ENCODE measurements at regions not wholly inside any gene's neighbourhood (a gene's known extent, or its start where the extent isn't known, plus 50 kb on each side); places are given as distances from the start of the nearest gene placed in this dataset.
"Not testable (repeated sequence)": the region's sequence is repeated elsewhere in the genome, so short reads cannot be mapped to it uniquely, and the experiment has no call there.

DNA sequence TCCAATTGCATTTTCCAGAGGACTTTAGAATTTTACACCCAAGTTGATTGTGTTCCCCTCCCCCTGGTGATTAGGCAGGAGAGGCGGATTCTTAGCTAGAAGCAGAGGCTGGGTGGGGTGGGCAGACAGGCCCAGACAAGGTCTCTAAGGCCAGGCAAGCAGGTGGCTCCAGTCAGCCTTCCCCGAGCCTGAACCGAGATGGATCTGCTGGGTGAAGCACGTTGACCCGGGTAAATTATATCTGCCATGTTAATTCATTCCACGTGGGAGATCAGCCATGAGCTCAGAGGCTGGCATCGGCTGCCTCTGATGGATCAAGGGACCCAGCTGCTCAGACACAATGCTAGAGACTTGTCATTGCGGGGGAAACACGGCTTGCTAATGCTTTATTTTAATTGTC, 159.5 kb upstream of the MAFB start:
- DNase-seq (ENCODE audit: low read depth in 3 of 3, low spot score in 2 of 3), result peak in 1 of 3 donors; percentile 45

DNA sequence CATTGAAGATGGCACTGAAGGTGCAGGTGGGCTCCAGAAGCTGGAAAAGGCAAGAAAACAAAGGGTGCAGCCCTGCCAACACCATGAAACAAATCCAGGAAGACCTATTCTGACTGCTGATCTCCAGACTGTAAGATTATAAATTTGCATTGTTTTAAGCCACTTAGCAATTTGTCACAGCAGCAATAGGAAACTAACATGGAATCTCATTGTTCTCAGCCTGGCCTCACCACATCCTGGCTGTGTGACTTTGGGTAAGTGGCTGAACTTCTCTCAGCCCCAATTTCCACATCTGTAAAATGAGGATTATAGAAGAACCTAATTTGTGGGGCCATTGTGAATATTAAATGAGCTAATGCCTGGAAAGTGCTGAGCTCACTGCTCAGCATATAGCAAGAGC, 160.4 kb upstream of the MAFB start:
- no peak for DNase-seq (ENCODE audit: low read depth in 3 of 3, low spot score in 2 of 3)

DNA sequence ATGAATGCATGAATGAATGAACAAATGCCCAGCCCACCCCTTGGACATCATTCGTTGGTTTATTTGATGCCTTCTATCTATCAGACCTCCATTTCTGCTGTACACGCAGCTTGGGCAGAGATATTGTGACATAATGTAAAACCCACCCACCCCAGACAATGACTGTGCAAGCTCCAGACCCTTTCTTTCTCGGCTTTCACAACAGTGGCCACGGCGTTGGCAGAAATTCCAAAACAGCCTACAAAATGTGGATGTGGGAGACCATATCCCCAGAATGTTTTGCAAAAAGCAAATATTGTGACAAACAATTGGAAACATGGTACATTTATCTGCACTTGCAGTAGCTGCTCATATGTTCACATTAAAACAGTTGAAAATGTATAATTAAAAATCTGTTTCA, 162.0 kb upstream of the MAFB start:
- no peak for DNase-seq (ENCODE audit: low read depth in 3 of 3, low spot score in 2 of 3)

DNA sequence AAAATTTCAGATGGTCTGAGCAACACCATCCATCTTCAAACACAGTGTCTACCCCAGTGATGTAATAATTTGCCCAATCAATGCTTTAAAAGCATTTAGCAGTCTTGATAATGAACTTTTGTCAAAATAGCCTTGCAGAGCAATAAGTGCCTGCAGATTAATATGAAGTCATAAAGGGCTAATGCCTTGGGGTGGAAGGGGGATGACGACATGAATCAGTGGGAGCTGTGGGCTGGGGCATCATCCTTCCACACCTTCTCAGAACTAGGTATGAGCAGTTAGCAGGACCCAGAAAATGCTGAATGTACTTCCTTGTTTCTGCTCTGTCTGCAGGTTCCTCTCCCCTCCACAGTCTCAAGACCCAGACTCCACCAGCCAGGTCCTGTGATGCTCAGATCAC, 166.2 kb upstream of the MAFB start:
- no peak for DNase-seq (ENCODE audit: low read depth in 3 of 3, low spot score in 2 of 3)

DNA sequence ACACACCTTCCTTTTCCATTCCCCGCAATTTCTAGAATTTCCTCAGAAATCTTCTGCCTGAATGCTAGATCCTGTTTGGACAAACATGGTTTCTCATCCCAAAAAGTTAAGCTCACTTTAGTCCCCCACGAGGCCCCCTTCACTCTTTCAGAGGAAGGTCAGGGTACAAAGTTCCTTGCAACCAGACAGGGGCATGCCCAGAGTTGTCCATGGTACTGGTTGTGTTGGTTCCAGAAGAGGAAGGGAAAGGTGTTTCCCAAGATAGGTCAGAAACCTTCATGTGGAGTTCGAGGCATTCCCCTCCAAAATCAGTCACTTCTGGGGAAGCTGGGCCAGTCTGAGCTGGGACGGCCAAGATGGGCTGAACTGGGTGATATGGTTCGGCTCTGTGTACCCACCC, 167.6 kb upstream of the MAFB start:
- no peak for DNase-seq (ENCODE audit: low read depth in 3 of 3, low spot score in 2 of 3)

DNA sequence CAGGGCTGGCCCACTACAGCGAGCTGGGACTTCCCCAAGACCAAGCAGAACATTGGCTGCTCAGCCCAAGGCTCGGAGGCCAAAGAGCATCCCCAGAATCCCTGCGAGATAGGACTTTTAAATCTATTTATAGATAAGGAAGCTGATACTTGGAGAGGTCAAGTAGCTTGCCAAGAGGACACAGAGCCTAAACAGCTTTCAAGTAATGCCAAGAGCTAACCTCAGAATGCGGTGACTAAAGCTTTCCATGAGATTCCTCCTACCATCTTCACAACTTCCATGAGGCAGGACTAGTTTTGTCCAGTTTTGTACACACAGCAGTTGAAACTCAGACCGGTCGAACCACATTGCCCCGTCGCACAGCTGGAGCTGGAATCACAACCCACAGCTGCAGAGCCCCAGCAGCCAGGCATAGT, 168.1 kb upstream of the TOP1 start:
- no peak for DNase-seq (ENCODE audit: low read depth in 3 of 3, low spot score in 2 of 3)

DNA sequence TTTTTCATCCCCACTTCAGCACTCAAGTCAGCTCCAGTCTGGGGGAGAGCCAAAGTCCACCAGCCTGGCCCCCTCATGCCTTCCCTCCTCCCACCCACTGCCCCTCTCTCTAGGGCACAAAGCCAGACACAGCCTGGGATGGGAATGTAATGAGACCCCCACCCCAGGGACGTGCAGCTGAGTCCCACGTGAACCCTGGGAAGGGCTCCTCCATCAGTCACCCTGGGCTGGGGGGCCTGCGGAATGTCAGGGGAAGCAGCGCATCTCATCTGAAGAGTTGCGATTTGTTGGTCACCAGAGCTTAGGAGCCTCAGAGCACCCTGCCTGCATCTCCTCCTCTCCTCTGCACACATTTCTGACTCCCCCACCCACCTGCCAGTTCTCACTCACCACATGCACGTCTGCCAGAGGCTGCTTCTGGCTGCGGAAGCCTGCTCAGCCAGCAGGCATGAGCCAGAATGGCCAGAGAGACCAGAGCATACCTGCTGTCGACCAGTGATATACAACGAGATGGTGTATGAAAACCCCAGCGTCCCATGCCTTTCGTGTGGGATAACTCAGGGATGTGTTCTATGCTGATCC, 167.1 kb upstream of the TOP1 start:
- no peak for DNase-seq (ENCODE audit: low read depth in 3 of 3, low spot score in 2 of 3)

DNA sequence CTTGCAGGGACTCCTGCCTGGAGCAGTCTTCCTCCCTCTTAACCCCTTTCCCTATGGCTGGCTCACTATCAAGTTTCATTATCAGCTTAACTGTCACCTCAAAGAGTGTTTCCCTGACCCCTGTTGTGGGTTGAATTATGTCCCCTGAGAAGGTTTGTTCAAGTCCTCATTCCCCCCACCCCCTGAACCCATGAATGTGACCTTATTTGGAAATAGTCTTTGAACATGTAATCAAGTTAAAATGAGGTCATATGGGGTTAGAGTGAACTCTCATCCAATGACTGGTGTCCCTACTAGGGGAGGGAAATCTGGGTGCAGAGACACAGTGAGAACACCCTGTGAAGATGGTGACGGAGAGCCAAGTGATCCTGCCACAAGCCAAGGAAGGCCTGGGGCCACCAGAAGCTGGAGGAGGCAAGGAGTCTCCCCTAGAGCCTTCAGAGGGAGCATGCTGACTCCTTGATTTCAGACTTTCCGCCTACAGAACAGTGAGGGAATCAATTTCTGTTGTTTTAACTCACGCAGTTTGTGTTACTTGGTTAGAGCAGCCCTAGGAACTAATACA, 165.2 kb upstream of the TOP1 start:
- no peak for DNase-seq (ENCODE audit: low read depth in 3 of 3, low spot score in 2 of 3)

DNA sequence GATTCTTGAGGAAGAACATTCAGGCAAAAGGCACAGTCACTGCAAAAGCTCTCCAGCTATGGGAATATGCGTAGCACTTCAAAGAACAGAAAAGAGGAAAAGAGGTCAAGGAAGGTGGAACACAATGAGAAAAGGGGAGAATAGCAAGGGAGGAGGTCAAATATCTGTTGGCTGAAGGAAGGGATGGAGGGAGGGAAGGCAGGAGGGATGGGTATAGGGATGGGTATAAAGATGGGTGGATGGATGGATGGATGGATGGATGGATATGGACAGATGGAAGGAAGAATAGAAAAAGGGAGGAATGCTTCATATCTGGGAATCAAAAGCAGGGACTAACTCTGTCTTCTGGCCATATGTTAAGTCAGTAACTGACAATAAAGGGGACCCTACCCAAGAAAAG, 164.2 kb upstream of the TOP1 start:
- DNase-seq (ENCODE audit: low read depth in 3 of 3, low spot score in 2 of 3), result no peak

DNA sequence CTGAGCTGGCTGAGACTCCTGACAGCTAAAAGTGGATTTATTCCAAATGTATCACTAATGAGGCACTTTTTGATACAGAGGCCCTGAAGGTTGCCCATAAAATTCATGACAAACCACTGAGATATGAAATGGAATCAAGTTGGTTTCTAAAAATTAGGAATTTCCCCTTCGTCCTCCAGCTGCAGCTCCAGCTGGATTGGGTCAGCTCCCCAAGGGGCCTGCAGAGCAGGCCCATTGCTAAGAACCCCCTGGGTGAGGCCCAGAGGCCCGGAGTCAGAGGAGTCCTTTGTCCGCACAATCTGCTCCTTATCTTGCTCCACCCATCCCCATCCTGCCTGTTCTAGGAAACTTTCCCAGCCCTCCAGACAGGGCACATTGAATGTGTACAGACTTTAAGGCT, 163.5 kb upstream of the TOP1 start:
- DNase-seq (ENCODE audit: low read depth in 3 of 3, low spot score in 2 of 3), result no peak

DNA sequence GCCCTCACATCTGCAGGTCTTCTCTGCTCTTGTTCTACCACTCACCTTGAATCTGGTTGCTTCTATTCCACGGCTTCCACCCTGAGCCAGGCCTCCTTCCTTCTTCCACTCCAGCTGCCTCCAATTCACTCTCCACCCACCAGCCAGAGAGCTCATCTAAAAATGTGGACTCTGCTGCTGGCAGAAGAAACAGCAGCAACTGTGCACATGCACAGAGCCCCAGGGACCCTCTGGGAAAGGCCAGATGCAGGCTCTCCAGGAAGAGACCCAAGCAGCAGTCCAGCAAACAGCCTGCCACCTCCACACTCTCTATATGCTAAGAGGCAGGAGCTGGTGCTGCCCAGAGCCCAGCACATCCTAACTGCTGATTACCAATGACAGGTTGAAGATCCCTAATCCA, 162.6 kb upstream of the TOP1 start:
- no peak for DNase-seq (ENCODE audit: low read depth in 3 of 3, low spot score in 2 of 3)

DNA sequence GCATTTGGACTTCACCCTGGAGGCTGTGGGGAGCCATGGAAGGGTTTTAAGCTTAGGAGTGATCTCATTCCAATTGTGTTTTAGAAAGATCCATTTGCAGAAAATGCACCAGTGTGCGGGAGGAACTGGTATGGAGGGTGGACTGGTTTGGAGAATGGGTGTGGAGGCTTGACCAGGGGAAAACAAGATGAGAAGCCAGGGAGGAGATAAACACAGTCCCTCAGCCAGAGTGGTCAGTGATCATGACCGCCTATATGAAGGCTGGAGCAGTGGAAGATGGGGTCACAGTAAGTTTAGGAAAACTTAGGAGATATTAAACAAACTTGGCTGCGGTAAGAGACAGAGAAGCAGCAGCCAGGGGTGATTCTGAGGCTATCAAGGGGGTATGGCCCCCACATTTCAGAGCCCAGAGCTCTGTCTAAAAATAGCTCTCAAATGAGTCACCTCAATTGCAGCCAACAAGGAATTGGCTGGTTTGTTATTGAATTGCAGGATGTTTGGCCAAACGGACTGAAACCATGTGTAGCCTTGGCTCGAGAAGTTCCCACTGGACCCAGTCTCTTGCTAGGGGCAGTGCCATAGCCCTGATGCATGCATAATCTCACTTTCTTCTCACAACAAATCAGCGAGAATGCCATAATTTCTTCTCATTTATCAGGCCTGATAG, 159.9 kb upstream of the TOP1 start:
- DNase-seq (ENCODE audit: low read depth in 3 of 3, low spot score in 2 of 3), result no peak

DNA sequence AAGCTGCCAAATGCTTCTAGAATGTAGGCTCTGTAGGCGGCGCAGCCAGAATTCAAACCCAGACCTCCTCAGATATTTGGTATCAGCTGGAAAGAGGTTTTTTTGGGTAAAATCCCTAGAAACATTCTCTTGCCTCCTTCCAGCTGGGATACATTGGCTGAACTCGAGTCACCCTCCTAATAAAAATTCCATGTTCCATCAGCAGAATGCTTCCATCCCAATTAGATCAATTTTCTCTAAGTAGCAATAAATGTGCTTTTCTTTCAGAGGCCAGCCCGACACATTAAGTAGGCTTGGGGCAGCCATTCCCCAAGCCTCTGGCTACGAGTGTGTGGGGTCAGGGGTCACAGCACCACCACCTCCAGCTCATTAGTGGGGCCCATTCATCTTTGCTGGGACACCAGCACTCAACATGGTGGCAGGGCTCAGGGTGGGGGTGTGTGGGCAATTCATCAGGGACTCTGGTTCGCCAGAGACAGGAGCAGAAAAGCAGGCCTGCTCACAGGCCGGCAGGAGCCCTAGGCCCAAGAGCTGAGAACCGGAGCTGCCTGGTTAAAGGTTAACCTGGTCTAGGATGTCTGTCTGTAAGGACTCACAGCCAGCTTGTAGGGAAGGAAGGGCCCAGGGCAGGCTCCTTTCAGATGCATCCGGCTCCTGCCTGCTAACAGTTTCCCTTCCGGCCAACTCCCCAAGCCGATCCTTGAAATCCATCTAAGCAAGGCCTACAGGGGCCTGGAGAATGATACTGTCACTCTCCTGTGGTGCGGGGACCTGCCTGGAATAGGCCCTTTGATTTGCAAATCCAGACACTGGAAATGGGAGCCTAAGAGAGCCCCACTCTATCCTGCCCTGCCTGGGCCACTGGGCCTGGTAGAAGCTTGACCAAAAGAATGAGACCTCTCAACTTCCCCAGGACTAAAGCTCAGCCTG, 159.1 kb upstream of the TOP1 start:
- no peak for DNase-seq (ENCODE audit: low read depth in 3 of 3, low spot score in 2 of 3)

DNA sequence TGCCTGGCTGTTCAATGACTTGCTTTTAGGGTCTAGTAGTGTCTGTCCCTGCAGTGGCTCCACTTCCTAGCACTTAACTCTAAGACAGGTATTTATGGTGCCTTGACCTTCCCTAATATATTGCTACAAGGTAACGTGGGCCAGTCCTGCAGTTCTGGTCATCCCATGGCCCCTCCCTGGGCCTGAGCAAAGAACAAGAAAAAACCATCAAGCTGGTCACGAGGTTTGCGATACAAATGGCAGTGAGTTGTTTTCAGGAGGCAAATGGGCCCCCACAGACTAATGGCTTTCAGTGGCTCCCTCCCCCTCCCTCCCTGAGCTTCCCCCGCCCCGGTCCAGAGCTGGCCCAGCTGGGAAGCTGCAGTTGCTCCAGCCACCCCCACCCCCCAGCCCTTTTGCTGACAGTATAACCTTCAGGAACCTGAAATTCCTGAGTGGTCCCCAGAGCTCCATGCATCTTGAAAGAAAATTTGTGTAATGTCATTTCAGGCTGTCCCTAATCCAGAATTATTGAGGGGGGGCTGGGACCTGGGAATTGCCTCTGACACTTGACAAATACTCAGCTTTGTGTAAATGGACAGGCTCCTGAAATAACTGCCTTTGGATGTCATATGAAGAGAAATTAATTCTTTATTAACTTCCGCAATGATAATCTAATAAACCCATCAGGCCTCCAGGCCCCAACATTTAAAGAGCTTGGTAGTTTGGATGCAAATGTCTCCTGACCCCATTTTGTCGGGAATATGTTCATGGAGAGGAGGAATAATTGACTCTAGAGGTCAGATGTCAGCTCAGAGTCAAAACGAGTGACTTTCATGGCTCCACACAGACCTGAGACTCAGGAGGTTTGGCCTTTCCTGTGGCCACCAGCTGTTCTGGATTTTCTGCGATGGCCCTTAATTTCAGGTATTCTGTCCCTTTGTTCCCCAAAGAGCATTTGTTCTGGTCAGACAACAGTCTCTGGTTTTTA, 153.2 kb upstream of the TOP1 start:
- peak in 1 of 3 donors; percentile 45 for DNase-seq (ENCODE audit: low read depth in 3 of 3, low spot score in 2 of 3)

DNA sequence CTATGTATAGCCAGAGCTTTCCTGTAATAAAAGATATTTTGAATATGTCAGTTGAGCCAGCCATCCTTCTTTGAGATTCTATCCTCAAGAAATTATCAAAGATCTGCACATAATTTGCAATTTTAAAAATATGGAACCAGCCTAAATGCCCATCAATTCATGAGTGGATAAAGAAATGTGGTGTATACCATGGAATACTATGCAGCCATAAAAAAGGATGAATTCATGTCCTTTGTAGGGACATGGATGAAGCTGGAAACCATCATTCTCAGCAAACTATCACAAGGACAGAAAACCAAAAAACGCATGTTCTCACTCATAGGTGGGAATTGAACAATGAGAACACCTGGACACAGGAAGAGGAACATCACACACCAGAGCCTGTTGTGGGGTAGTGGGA, 150.5 kb upstream of the TOP1 start:
- DNase-seq (ENCODE audit: low read depth in 3 of 3, low spot score in 2 of 3), result not testable (repeated sequence)

DNA sequence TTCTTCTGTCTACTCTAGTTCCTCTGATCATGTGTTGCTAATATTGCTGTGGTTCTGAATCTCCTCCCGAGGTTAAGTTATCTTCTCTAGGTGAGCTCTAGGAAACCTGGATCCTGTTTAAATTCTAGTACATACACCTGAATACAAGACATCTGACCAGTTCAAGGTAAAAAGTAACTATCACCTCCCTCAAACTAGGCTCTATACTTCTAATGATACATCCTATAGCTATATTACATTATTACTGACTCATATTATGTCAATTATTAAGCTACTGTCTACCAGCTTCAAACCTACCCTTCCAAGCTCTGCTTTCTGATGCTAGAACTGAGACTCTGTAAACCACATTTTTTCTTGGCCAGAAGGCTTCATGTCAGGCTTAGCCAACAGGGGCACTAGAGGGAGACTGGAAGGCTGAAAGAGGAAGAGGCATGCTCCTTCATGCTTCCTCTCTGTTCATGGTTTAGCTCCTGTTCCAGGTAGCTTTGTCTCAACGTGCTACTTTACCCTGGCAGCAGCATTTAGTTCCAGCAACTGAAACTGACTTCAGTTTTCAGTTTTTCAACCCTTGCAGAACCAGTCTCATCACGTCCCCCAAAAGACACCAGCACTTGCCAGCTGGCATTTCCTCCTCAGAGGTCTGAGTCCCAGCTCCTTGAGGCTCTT, 148.4 kb upstream of the TOP1 start:
- no peak for DNase-seq (ENCODE audit: low read depth in 3 of 3, low spot score in 2 of 3)

DNA sequence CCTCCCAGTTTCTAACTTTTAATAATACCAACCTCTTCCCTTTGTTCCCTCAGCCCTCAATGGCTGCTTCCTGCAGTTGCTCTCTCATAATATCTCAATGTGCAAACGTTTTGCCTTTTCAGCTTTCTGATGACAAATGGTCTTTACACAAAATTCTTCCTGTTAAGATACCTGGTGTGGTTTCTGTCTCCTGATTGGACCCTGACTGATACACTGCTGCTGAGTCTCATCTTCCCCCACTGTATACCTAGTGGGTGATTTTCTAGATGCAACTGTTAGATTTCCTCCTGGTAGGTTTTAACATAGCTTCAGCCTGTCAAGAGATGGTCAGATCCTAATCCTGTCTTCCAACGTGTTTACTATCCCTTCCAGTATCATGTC, 147.9 kb upstream of the TOP1 start:
- no peak for DNase-seq (ENCODE audit: low read depth in 3 of 3, low spot score in 2 of 3)

DNA sequence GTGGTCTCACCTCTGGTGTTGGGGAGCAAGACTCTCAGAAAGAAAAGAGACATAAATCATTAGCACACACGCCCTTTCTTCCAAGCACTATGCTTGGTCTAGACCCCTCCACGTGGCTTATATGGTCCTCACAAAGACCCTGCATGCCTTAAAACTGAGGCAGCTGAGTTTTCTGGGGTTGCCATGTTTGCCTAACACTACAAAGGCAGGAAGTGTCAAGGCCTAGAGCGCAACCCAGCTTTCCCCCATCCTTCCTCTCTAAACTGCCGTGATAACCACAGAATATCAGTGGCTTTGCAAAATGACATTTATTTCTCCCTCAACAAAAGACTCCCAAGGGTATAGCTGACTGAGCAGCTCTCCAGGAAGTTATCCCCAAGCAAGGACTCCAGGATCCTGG, 146.5 kb upstream of the TOP1 start:
- DNase-seq (ENCODE audit: low read depth in 3 of 3, low spot score in 2 of 3), result no peak

DNA sequence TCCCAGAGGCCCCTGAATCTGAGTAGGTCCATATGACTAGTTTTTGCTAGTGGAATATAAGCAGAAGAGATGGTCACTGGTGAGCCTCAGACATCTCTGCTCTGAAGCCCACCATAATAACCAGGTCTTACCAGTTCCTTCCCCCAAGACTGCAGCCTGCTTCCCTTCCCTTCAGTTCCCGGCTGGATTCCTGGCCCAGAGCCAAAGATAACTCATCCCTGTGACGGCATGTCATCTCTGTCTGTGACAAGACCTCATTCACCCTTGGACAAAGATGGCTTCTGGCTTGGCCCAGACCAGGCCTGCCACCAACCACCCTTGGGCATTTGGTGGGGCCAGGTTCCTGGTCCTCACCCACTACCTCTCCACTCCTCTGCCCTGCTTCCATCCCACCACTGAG, 145.5 kb upstream of the TOP1 start:
- no peak for DNase-seq (ENCODE audit: low read depth in 3 of 3, low spot score in 2 of 3)

DNA sequence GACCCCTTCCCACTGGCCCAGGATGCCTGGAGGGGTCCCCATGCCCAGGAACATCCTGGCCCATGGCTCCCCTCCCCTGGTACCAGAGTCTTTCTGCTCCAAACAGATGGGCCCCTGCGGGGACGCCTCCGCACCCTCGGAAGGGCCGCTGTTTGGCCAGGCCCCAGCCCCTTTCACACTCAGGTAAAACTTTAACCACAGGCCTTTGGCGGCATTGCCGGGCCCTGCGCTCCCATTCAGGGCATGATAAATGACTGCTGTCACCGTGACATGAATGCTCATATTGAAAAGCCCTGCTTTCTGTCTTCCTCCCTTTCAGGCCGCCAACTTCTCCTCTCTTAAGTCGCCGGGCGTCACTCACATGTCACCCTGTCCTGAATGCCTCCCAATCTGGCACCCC, 141.5 kb upstream of the TOP1 start:
- DNase-seq (ENCODE audit: low read depth in 3 of 3, low spot score in 2 of 3), result no peak
